GM18517 (cell line): ENCODE measurements at regions not wholly inside any gene's neighbourhood (a gene's known extent, or its start where the extent isn't known, plus 50 kb on each side); places are given as distances from the start of the nearest gene placed in this dataset.

ENCODE experiments used
- ATAC-seq: cut with Tn5 transposase; IDR thresholded peaks from one replicate; pipeline ENCODE4 v1.9.1; 2021; ENCODE audit warnings: mild to moderate bottlenecking, moderate library complexity; ENCODE audit not compliant: unreplicated experiment

DNA sequence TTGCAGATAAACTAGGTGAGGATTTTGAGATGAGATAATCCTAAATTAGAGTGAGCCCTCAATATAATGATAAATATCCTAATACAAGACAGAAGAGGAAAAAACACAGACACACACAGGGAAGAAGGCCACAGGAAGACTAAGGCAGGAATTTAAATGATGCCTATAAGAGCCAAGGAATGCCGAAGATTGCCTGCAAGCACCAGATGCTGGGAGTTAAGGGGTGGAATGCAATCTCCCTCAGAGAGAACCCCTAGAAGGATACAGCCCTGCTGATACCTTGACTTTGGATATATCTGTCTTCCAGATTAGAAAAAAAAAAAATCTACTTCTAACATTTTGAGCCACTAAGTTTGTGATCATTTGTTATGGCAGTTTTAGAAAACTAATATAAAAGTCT lies 299.7 kb upstream of the PRMT6 start:
- ATAC-seq = no peak

DNA sequence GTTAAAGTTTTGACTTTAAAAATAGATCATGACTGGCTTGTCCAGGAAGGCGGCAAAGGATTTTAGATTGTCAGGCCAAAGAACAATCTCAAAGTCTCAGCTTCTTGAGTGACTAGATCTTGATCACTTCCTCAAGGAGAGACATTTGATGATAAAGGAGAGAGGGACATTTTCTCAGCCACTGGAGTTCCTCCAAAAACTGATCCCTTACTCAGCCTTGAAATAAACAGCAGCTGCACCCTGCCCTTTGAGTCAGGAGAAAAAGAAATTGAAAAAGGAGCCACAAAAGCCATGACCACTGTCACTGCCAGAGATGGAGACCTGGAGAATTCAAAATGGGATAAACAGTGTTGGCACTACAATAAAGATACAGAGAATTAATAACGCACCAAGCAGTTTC lies 288.4 kb upstream of the PRMT6 start:
- no peak for ATAC-seq

DNA sequence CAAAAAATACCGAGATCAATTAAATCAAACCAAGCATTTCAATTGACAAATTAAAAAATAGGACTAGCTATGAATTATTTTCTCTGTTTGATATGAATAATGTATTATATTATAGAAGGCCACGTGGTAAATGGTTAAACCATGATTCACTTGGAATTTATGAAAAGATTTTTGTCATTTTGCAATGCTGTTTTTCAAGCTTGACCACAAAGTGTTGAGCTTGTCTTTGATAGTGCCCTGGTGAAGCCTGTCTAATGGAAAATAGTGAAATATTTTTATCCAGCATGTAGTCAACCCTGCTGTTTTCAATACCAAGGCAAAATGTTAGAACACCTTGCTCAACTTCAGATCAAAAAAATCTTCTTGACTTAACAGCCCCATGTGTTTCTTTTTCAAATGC lies 288.0 kb upstream of the PRMT6 start:
- ATAC-seq = no peak

DNA sequence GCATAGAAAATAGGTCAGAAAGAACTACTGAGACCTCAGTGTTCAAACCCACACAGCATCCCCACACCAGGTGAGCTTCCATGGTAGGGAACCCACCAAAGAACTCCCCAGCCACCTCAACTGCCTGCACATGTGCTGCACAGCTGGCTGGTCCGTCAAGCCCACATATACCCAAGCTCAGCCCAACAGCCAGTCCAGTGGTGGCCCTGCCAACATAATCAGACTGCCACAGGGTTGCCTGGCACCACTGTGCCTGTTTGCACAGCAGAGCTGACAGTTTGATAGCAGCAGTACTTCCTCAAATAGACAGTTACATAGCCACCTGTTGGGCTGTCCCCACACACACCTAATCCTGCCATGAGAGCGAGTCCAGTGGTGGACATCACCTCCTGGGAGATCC lies 283.3 kb upstream of the PRMT6 start:
- no peak for ATAC-seq

GRCh38 chr1:106780066-106780465 lies 276.4 kb upstream of the PRMT6 start:
- ATAC-seq = no peak

- no peak for ATAC-seq
These were observed 275.5 kb upstream of the PRMT6 start for GRCh38 chr1:106780806-106781569.

DNA sequence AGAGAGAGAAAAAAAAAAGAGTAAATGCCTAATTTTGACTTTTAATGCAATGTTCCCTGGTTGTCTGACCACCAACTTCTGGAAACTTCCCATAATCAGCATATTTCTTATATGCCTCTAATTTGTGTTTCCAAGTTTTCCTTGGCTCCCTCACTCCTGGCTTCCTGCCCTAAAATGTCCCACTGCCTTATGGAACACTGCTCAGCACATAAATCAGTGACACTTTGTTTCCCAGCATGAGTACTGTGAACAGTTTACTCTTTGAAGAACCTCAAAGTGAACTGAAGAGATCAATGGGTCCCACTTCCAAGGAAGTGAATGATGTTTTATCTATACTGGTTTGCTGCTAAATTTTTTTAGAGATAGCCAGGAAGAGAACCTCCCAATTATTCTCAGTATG lies 271.3 kb upstream of the PRMT6 start:
- ATAC-seq = no peak

DNA sequence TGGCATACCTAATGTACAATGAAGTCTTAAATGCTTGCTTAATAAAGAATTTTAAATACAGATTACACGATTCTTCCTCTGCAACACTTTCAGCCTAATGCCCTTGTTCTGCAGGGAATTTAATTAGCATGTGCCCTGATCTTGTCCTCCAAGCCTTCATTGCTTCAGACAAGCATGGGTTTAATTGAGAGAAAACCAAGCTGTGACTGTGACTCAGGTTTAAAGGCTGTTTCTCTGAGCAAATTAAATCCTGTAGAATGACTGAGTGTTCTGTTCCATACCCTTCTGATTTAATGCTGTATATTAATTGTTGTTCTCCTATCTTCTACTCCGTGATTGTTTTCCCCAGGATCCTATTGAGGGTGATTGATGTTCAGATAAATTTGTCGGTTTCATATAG lies 269.0 kb upstream of the PRMT6 start:
- no peak for ATAC-seq

DNA sequence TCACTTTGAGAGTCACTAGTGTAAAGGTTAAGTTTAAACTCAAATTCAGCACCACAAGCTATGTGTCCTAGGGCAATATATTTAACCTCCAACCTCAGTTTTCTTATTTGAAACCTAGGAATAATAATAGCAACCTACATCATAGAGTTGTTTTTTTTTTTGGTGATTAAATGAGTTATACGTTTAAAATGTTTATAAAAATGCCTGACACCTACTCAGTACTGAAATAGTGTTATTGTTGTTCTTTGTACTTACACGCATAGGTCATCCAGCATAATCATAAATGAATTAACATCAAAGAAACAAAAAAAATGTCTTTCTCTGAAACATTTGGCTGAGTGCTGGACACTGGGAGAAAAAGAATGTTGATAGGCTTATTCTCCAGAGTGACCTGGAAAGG lies 266.8 kb upstream of the PRMT6 start:
- no peak for ATAC-seq

- no peak for ATAC-seq
These were observed 265.4 kb upstream of the PRMT6 start for GRCh38 chr1:106791041-106791440.

- ATAC-seq = no peak
These were observed 262.8 kb upstream of the PRMT6 start for GRCh38 chr1:106793651-106794050.

DNA sequence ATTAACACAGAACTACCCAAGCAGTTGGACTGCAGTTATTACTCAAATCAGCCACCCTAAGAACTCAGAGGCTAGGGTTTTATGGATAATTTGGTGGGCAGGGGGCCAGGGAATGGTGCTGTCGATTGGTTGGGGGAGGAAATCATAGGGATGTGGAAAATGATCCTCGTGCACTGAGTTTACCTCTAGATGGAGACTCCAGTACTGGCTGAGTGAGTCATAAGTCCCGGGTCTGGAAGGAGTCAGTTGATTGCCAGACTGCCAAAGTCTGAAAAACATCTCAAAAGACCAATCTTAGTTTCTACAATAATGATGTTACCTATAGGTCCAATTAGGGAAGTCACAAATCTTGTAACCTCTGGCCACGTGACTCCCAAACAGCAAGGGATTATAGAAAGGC lies 257.5 kb upstream of the PRMT6 start:
- ATAC-seq = no peak

GRCh38 chr1:106802181-106802580 lies 254.3 kb upstream of the PRMT6 start:
- no peak for ATAC-seq

GRCh38 chr1:106814418-106814817 lies 242.1 kb upstream of the PRMT6 start:
- no peak for ATAC-seq

DNA sequence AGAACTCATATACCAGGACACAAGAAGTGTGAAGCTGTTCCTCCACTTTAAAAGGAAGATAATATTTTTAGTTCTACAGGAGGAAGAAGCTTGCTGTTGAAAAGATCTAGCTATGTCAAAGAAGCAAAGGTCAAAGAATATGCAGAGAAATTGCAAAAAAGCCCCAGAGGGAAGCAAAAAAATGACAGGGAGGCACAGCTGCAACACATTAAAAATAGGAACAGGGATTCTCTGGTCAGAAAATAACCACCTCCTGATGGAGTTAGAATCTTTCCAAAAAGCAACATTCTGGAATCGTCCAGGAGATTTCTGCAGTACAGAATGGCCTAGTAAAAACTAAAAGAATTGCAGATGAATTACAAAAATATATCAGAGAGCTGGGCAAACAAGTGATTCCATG lies 238.9 kb upstream of the PRMT6 start:
- ATAC-seq = no peak

GRCh38 chr1:106831511-106831910 lies 225.0 kb upstream of the PRMT6 start:
- ATAC-seq = no peak

GRCh38 chr1:106836708-106837107 lies 219.8 kb upstream of the PRMT6 start:
- peak; percentile 84 for ATAC-seq

- no peak for ATAC-seq
These were observed 213.0 kb upstream of the PRMT6 start for GRCh38 chr1:106843518-106843917.

- peak; percentile 98 for ATAC-seq
These were observed 209.8 kb upstream of the PRMT6 start for GRCh38 chr1:106846656-106847055.

DNA sequence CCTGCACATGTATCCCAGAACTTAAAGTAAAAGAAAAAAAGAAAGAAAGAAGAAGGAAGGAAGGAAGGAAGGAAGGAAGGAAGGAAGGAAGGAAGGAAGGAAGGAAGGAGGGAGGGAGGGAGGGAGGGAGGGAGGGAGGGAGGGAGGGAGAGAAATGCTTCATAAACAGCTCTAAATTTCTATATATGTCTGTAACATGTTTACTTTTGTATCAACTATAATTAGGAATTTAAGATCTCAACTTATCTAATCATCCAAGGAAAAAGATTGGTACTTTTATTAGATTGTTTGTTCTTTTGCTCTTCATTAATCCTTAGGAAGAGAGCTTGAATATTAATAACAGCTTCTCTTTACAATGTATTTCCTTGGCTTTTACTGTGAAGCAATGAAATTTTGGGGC lies 195.4 kb upstream of the PRMT6 start:
- no peak for ATAC-seq

DNA sequence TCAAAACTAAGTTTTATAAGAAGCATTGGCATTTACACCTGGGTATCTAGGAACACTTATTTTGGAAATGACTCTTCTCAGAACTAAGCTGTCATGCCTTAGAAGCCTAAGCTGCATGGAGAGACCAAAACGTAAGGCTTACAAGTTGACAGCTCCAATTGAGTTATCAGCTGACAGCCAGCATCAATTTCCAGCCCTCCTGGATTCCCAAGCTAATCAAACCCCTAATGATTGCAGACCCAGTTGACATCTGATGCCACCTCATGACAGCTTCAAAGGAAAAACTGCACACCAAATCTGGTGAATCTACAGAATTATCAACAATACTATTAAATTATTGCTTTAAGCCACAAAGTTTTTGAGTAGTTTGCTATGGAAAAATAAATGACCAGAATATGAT lies 187.6 kb upstream of the PRMT6 start:
- no peak for ATAC-seq

GRCh38 chr1:106875622-106876021 lies 180.9 kb upstream of the PRMT6 start:
- no peak for ATAC-seq

- ATAC-seq = no peak
These were observed 180.1 kb upstream of the PRMT6 start for GRCh38 chr1:106876384-106876783.
